Ovary (tissue), 7 donors: ENCODE measurements at regions not wholly inside any gene's neighbourhood (a gene's known extent, or its start where the extent isn't known, plus 50 kb on each side); places are given as distances from the start of the nearest gene placed in this dataset.
"Not testable (repeated sequence)": the region's sequence is repeated elsewhere in the genome, so short reads cannot be mapped to it uniquely, and the experiment has no call there.

Experiments
- DNase-seq, 5 donors: peaks; one replicate each; pipeline ENCODE4 v3.0.0-alpha.2; 2019 to 2020
- H3K27ac ChIP-seq, 2 donors: fragments of 200-600 bp; one replicate each; pipeline versions ENCODE4 v1.5.1 to v1.8.0; 2019 to 2022
- H3K27me3 ChIP-seq: fragments of 200-600 bp; one replicate; pipeline ENCODE4 v1.8.0; 2022
- H3K36me3 ChIP-seq: fragments of 200-600 bp; sonication (generic); one replicate; pipeline ENCODE4 v1.5.1; 2019
- H3K4me1 ChIP-seq: one replicate; pipeline ENCODE4 v1.8.1; 2013; ENCODE audit warnings: mild to moderate bottlenecking, moderate library complexity; ENCODE audit not compliant: insufficient read depth
- H3K4me3 ChIP-seq: fragments of 200-600 bp; sonication (generic); one replicate; pipeline ENCODE4 v1.5.1; 2017
- H3K9me3 ChIP-seq, 2 donors: fragments of 200-600 bp in 1 of 2; sonication (generic) in 1 of 2; one replicate each; pipeline versions ENCODE4 v1.5.1 to v1.8.1; 2013 to 2019; ENCODE audit warnings: mild to moderate bottlenecking in 1 of 2, moderate library complexity in 1 of 2
- EP300 ChIP-seq: sonication (generic); formaldehyde crosslinking; IDR thresholded peaks from one replicate; pipeline ENCODE4 v1.6.1; 2017; ENCODE audit warnings: antibody characterized with exemption
- POLR2A ChIP-seq: fragments of 450-650 bp; IDR thresholded peaks from one replicate; pipeline ENCODE4 v1.6.1; 2017; ENCODE audit warnings: antibody characterized with exemption, mild to moderate bottlenecking, moderate library complexity
- whole genome bisulfite sequencing, 3 donors: extraction: QIAGEN DNeasy Blood & Tissue Kit in 1 of 3; methylation state at CpG; one replicate each; pipeline versions ENCODE4 v1.1.5 to v1.1.7; 2013 to 2017; 5-methylcytosine and 5-hydroxymethylcytosine counted together
- intact Hi-C, 4 donors: fragments of 100-400 bp; cut with DNase I; formaldehyde crosslinking; loops; one replicate each; pipeline versions ENCODE4 v1.11.0 to v1.15.1; 2022 to 2023
- TF ChIP-seq, protein P1 (sequence below), 3 donors: fragments of 450-650 bp in 2 of 3; fragments of 200-600 bp in 1 of 3; IDR thresholded peaks; one replicate each; pipeline versions ENCODE4 v1.5.1 to v1.8.0; 2016 to 2022; ENCODE audit warnings: antibody characterized with exemption in 3 of 3, mild to moderate bottlenecking in 1 of 3
- donor health status: DM: no; HTN: no; CAD: no; lungs with moderate emphysema.
- donor health status: DM: no; HTN: no; CAD: no.
- donor health status: Bipolar disorder and iron deficiency.
- donor health status: DM: no; HTN: no; CAD: no.
- donor health status: DM: yes; HTN: yes; CAD: no.

- H3K27ac ChIP-seq: no peak overlapping the region
- no peaks in the 10 kb centered on the region for H3K27me3 ChIP-seq
- intact Hi-C loops: no loop called here
- no peaks in the 10 kb centered on the region for H3K36me3 ChIP-seq
- no peak overlapping the region for H3K4me3 ChIP-seq
- DNase-seq: no peak
- WGBS, 3 donors: 57 to 73% (median 65%) methylated on average over 21 of the region's 21 CpGs
- TF ChIP-seq POLR2A (no peak), EP300 (no peak)
- TF ChIP-seq, protein P1, sequence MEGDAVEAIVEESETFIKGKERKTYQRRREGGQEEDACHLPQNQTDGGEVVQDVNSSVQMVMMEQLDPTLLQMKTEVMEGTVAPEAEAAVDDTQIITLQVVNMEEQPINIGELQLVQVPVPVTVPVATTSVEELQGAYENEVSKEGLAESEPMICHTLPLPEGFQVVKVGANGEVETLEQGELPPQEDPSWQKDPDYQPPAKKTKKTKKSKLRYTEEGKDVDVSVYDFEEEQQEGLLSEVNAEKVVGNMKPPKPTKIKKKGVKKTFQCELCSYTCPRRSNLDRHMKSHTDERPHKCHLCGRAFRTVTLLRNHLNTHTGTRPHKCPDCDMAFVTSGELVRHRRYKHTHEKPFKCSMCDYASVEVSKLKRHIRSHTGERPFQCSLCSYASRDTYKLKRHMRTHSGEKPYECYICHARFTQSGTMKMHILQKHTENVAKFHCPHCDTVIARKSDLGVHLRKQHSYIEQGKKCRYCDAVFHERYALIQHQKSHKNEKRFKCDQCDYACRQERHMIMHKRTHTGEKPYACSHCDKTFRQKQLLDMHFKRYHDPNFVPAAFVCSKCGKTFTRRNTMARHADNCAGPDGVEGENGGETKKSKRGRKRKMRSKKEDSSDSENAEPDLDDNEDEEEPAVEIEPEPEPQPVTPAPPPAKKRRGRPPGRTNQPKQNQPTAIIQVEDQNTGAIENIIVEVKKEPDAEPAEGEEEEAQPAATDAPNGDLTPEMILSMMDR (IDR thresholded peaks at IDR 0.05): no peak
- H3K4me1 ChIP-seq: no peaks in the 10 kb centered on the region
- H3K9me3 ChIP-seq: no peaks in the 10 kb centered on the region
Observed at GRCh38 chr1:120954736-120955135, 65.2 kb downstream of the PPIAL4A start.

GRCh38 chr1:120955961-120956360, 66.4 kb downstream of the PPIAL4A start:
- DNase-seq, intact Hi-C loops, H3K36me3 ChIP-seq, H3K27ac ChIP-seq, H3K4me3 ChIP-seq, H3K4me1 ChIP-seq, H3K27me3 ChIP-seq, H3K9me3 ChIP-seq: not testable (repeated sequence)
- 29 to 83% (median 61%) methylated on average over 2 of the region's 2 CpGs for whole genome bisulfite sequencing, 3 donors

- 49 to 73% (median 61%) methylated on average over 1 to 5 of the region's 5 CpGs for WGBS, 3 donors
- intact Hi-C loops, H3K4me3 ChIP-seq, H3K9me3 ChIP-seq, H3K36me3 ChIP-seq, H3K4me1 ChIP-seq, DNase-seq, H3K27ac ChIP-seq, H3K27me3 ChIP-seq: not testable (repeated sequence)
Observed at GRCh38 chr1:120966018-120966417, 76.4 kb downstream of the PPIAL4A start.

GRCh38 chr1:120972863-120973262, 83.3 kb downstream of the PPIAL4A start:
- H3K27ac ChIP-seq, H3K36me3 ChIP-seq, H3K4me3 ChIP-seq, H3K4me1 ChIP-seq, H3K27me3 ChIP-seq, intact Hi-C loops, H3K9me3 ChIP-seq: not testable (repeated sequence)
- peak in 1 of 5 donors; percentile 41 for DNase-seq
- WGBS, 3 donors: 9 to 33% (median 9%) methylated on average over 1 of the region's 2 CpGs

DNA sequence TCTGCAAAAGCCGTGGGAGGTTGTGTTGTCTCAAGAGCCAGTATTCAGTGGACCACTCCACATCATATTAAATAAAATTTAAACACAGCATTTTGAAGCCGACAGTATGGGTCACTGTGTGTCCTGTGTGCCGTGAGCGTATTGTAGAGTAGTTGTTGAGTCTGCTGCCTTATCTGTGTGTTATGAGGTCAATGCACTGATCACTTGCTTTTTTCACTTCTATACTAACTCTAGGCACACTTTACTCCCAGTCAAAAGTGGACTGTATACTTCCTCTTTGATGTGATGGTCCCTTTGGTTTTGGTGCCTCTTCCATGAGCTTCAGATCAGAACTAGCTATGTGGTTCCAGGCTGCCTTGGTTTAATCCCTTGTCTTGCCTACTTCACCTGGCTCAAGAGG, 84.3 kb downstream of the PPIAL4A start:
- H3K4me1 ChIP-seq, intact Hi-C loops, H3K27ac ChIP-seq, DNase-seq, H3K27me3 ChIP-seq, H3K4me3 ChIP-seq, H3K36me3 ChIP-seq, H3K9me3 ChIP-seq: not testable (repeated sequence)
- WGBS, 3 donors: 73 to 84% (median 83%) methylated on average over 4 of the region's 4 CpGs

DNA sequence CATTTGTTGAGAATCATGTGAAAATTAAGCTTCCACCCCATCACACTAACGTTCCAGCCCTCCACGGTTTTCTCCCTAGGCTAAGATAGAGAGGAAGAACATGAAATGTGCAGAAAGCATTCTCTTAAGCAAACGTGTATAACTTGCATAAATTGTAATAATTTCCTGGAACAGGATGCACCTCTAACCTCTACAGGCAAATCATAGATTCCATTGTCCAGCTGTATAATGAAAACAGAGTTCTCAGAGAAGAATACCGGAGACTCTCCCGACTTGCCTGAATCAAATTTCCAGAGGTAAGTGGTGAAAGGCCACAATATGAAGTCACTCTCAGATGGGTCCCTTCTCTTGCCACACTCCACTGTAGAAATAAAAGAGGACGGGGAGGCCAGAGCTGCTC, 87.7 kb downstream of the PPIAL4A start:
- H3K9me3 ChIP-seq, DNase-seq, H3K27ac ChIP-seq, intact Hi-C loops, H3K4me1 ChIP-seq, H3K27me3 ChIP-seq, H3K4me3 ChIP-seq, H3K36me3 ChIP-seq: not testable (repeated sequence)
- WGBS, 3 donors: 17 to 53% (median 36%) methylated on average over 2 to 6 of the region's 6 CpGs

DNA sequence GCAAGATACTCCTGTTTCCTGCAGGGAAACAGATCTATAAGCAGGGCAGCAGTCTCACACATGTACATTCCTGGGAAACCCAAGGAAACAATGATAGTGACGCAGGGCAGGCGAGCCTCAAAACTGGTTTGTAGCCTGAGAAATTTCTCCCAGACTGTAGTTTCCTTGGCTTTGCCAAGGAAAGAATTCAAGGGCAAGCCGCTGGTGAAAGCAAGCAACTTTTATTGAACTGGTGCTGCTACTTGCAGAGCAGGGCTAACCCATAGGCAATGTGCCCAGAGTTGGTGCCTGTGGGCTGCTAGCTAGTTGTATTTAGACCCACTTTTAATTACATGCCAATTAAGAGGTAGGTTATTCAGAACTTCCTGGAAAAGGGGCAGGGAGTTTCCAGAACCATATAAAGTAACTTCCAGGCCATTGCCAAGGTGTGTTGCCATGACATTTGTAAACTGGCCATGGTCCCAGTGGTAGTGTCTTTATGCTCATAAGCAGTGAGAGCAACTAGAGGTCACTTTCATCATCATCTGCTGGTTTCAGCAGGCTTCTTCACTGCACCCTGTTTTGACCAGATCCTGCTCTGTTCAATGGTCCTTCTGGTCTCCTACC, 92.0 kb downstream of the PPIAL4A start:
- H3K4me1 ChIP-seq, DNase-seq, H3K36me3 ChIP-seq, H3K4me3 ChIP-seq, H3K27ac ChIP-seq, intact Hi-C loops, H3K9me3 ChIP-seq, H3K27me3 ChIP-seq: not testable (repeated sequence)
- 30 to 51% (median 49%) methylated on average over 2 to 3 of the region's 3 CpGs for WGBS, 3 donors

- DNase-seq, H3K27me3 ChIP-seq, H3K9me3 ChIP-seq, H3K4me1 ChIP-seq, H3K4me3 ChIP-seq, intact Hi-C loops, H3K27ac ChIP-seq, H3K36me3 ChIP-seq: not testable (repeated sequence)
- WGBS, 3 donors: 100% methylated on average over 1 of the region's 2 CpGs; no CpG with 5 or more reads in 1 of the 3 donors
Observed at GRCh38 chr1:120994614-120995013, 105.0 kb downstream of the PPIAL4A start.

DNA sequence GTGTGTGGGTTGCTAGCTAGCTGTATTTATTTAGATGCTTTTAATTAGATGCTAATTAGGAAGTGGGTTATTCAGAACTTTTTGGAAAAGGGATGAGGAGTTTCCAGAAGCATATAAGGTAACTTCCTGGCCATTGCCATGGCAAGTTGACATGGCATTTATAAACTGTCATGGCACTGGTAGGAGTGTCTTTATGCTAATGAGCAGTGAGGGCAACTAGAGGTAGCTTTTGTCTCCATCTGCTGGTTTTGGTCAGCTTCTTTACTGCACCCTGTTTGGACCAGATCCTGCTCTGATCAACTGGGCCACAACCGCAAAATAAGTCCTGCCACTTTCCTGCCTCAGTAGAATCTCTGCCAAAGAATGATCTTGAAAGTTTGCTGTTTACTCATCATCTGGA, 105.5 kb downstream of the PPIAL4A start:
- intact Hi-C loops, DNase-seq, H3K4me3 ChIP-seq, H3K27me3 ChIP-seq, H3K36me3 ChIP-seq, H3K9me3 ChIP-seq, H3K4me1 ChIP-seq, H3K27ac ChIP-seq: not testable (repeated sequence)
- WGBS, 3 donors: no CpG with 5 or more reads among the region's 1 CpG

DNA sequence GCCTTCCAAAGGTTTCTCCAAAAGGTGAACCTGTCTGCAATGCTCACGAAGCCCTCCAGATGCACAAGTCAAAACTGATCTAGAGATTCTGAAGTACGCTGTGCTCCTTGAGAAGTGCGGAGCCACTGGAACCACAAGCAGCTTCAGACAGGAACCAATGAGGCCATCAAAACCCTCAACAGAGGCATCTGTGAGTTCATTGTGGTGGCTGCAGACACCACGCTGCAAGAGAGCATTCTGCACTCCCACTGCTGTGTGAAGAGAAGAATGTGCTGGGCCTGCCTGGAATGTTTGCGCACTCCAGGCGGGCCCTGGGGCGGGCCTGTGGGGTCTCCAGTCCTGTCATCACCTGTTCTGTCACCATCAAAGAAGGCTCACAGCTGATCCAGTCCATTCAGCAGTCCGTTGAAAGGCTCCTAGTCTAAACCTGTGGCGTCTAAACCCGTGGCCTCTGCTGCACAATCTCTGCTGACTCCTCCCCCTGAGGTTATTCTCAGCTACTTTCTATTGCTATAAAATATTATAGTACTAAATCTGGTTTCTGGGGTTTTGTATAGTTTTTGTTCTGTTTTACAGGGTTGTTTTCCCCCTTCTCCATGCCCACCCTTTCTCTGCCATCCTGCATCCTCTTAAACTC, 111.6 kb downstream of the PPIAL4A start:
- H3K27me3 ChIP-seq, H3K9me3 ChIP-seq, H3K27ac ChIP-seq, H3K4me3 ChIP-seq, H3K4me1 ChIP-seq, DNase-seq, intact Hi-C loops, H3K36me3 ChIP-seq: not testable (repeated sequence)
- WGBS, 3 donors: 92 to 95% methylated on average over 3 of the region's 10 CpGs; no CpG with 5 or more reads in 1 of the 3 donors

DNA sequence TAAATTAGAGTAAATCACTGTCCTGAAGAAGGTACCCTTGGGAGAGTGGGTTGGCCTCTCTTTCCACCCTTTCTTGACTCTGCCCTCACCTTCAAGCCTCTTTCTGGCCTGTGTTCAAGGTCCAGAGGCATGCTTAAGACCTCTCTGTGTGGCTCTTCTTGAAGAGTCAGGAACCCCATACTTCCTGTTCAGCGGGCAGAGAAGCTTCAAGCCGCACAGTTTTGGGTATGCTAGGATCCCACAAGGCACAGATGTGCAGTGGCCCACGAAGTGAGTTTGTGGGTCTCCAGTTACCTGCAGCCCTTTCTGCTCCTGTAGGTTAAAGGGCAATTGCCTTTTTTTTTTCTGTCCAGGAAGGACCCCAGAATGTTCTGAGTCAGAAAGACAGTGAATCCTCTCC, 113.7 kb downstream of the PPIAL4A start:
- H3K4me3 ChIP-seq, H3K4me1 ChIP-seq, H3K27me3 ChIP-seq, H3K36me3 ChIP-seq, H3K9me3 ChIP-seq, intact Hi-C loops, H3K27ac ChIP-seq, DNase-seq: not testable (repeated sequence)
- WGBS, 3 donors: 60% methylated on average over 1 of the region's 3 CpGs; no CpG with 5 or more reads in 2 of the 3 donors
